GM19324 (cell line): ENCODE measurements at regions not wholly inside any gene's neighbourhood (a gene's known extent, or its start where the extent isn't known, plus 50 kb on each side); places are given as distances from the start of the nearest gene placed in this dataset.

Experiments
- ATAC-seq: cut with Tn5 transposase; IDR thresholded peaks from one replicate; pipeline ENCODE4 v1.9.1; 2021; ENCODE audit warnings: mild to moderate bottlenecking, moderate library complexity; ENCODE audit not compliant: unreplicated experiment, low FRiP score

- ATAC-seq: no peak
Observed at GRCh38 chr11:103659206-103659618, 377.2 kb upstream of the DDI1 start.

- ATAC-seq: no peak
Observed at GRCh38 chr11:103659743-103660142, 376.7 kb upstream of the DDI1 start.

- ATAC-seq: no peak
Observed at GRCh38 chr11:103661185-103661584, 375.3 kb upstream of the DDI1 start.

GRCh38 chr11:103661991-103662390 lies 374.4 kb upstream of the DDI1 start:
- ATAC-seq: no peak

GRCh38 chr11:103662880-103663279 lies 373.6 kb upstream of the DDI1 start:
- ATAC-seq: no peak

GRCh38 chr11:103668859-103669258 lies 367.6 kb upstream of the DDI1 start:
- peak; percentile 79 for ATAC-seq

GRCh38 chr11:103671143-103671651 lies 365.2 kb upstream of the DDI1 start:
- ATAC-seq: no peak

GRCh38 chr11:103673773-103674172 lies 362.7 kb upstream of the DDI1 start:
- no peak for ATAC-seq

- no peak for ATAC-seq
Observed at GRCh38 chr11:103676413-103676812, 360.0 kb upstream of the DDI1 start.

GRCh38 chr11:103680826-103681225 lies 355.6 kb upstream of the DDI1 start:
- no peak for ATAC-seq

GRCh38 chr11:103681855-103682254 lies 354.6 kb upstream of the DDI1 start:
- peak; percentile 15 for ATAC-seq

GRCh38 chr11:103682318-103683184 lies 353.9 kb upstream of the DDI1 start:
- ATAC-seq: peak; percentile 91

- ATAC-seq: no peak
Observed at GRCh38 chr11:103683576-103683975, 352.9 kb upstream of the DDI1 start.

- ATAC-seq: no peak
Observed at GRCh38 chr11:103688924-103689323, 347.5 kb upstream of the DDI1 start.

GRCh38 chr11:103690356-103690755 lies 346.1 kb upstream of the DDI1 start:
- no peak for ATAC-seq

GRCh38 chr11:103696123-103696522 lies 340.3 kb upstream of the DDI1 start:
- no peak for ATAC-seq

- no peak for ATAC-seq
Observed at GRCh38 chr11:103699216-103699615, 337.2 kb upstream of the DDI1 start.

- no peak for ATAC-seq
Observed at GRCh38 chr11:103699656-103700055, 336.8 kb upstream of the DDI1 start.

GRCh38 chr11:103700622-103701021 lies 335.8 kb upstream of the DDI1 start:
- no peak for ATAC-seq

GRCh38 chr11:103703437-103703836 lies 333.0 kb upstream of the DDI1 start:
- ATAC-seq: no peak

GRCh38 chr11:103703954-103704353 lies 332.5 kb upstream of the DDI1 start:
- ATAC-seq: no peak

GRCh38 chr11:103705642-103706041 lies 330.8 kb upstream of the DDI1 start:
- ATAC-seq: no peak
